H1 (cell line): ENCODE measurements at regions not wholly inside any gene's neighbourhood (a gene's known extent, or its start where the extent isn't known, plus 50 kb on each side); places are given as distances from the start of the nearest gene placed in this dataset.

ENCODE experiments used
- CTCF ChIA-PET: fragments of 300-600 bp; sonication (Branson Sonifier 250); formaldehyde crosslinking; loops from one replicate; lab custom pipeline; 2021; ENCODE audit not compliant: partially characterized antibody; lab: Charles Lee
- POLR2A ChIA-PET: fragments of 300-600 bp; sonication (Branson Sonifier 250); formaldehyde crosslinking; loops from one replicate; lab custom pipeline; 2021; ENCODE audit warnings: inconsistent platforms; ENCODE audit not compliant: partially characterized antibody; lab: Charles Lee
- DNase-seq, 2 experiments: peaks; one replicate each; pipeline versions ENCODE4 v3.0.0 to v3.0.0-alpha.2; 2010 to 2022; ENCODE audit warnings: low spot score in 2 of 2, low read depth in 1 of 2, mixed read lengths in 1 of 2
- FAIRE-seq: peaks from 2 replicates; lab custom pipeline; 2011; peaks lifted over from hg19 to GRCh38; lab: Jason Lieb, UNC
- H2AFZ ChIP-seq: 2 replicates; pipeline ENCODE4 v1.8.1; 2012; ENCODE audit warnings: low read length, inconsistent platforms
- H2AK5ac ChIP-seq: 2 replicates; pipeline ENCODE4 v1.6.1; 2013; ENCODE audit warnings: low read depth, low read length
- H2BK120ac ChIP-seq: replicated peaks from 2 replicates; pipeline ENCODE3; 2013; ENCODE audit warnings: low read depth, low read length, inconsistent platforms
- H2BK12ac ChIP-seq: 2 replicates; pipeline ENCODE4 v1.6.1; 2013; ENCODE audit warnings: low read depth, low read length
- H2BK15ac ChIP-seq: 2 replicates; pipeline ENCODE4 v1.6.1; 2013; ENCODE audit warnings: low read length
- H2BK20ac ChIP-seq: 2 replicates; pipeline ENCODE4 v1.6.1; 2013; ENCODE audit warnings: low read length
- H2BK5ac ChIP-seq: 2 replicates; pipeline ENCODE4 v1.6.1; 2013; ENCODE audit warnings: low read depth, low read length
- H3K14ac ChIP-seq: 2 replicates; pipeline ENCODE4 v1.6.1; 2013; ENCODE audit warnings: inconsistent platforms; ENCODE audit not compliant: insufficient read length
- H3K18ac ChIP-seq: 2 replicates; pipeline ENCODE4 v1.6.1; 2013; ENCODE audit warnings: low read length; ENCODE audit errors: extremely low read depth
- H3K23ac ChIP-seq: 2 replicates; pipeline ENCODE4 v1.6.1; 2013; ENCODE audit warnings: inconsistent platforms; ENCODE audit not compliant: insufficient read length
- H3K23me2 ChIP-seq: 2 replicates; pipeline ENCODE4 v1.6.1; 2013; ENCODE audit warnings: low read depth, low read length
- H3K27ac ChIP-seq: 2 replicates; pipeline ENCODE4 v1.6.1; 2011; ENCODE audit warnings: low read depth, low read length, inconsistent platforms
- H3K27me3 ChIP-seq, 4 experiments: replicated peaks in 1 of 4; 1 replicate in 1 of 4; 2 replicates in 3 of 4; pipeline versions ENCODE4 v1.6.1 to v1.8.1; 2011 to 2013; ENCODE audit warnings: low read length in 3 of 4, mild to moderate bottlenecking in 3 of 4, inconsistent platforms in 2 of 4, mixed read lengths in 2 of 4, moderate library complexity in 1 of 4; ENCODE audit not compliant: control insufficient read depth in 3 of 4, insufficient read depth in 3 of 4; ENCODE audit errors: extremely low read depth in 1 of 4
- H3K36me3 ChIP-seq, 4 experiments: 2 replicates each; pipeline versions ENCODE4 v1.6.1 to v1.8.1; 2011 to 2013; ENCODE audit warnings: mild to moderate bottlenecking in 4 of 4, low read length in 3 of 4, moderate library complexity in 2 of 4, control low read depth in 1 of 4, inconsistent platforms in 1 of 4; ENCODE audit not compliant: insufficient read depth in 4 of 4, control insufficient read depth in 2 of 4
- H3K4ac ChIP-seq: replicated peaks from 2 replicates; pipeline ENCODE3; 2013; ENCODE audit warnings: low read length, low read depth, mixed read lengths, inconsistent platforms; ENCODE audit not compliant: insufficient read length
- H3K4me1 ChIP-seq, 4 experiments: replicated peaks in 1 of 4; 1 replicate in 1 of 4; 2 replicates in 3 of 4; pipeline versions ENCODE4 v1.6.1 to v1.8.1; 2011 to 2013; ENCODE audit warnings: low read length in 3 of 4, inconsistent platforms in 2 of 4, mixed read lengths in 1 of 4; ENCODE audit not compliant: insufficient read depth in 4 of 4, control insufficient read depth in 3 of 4
- H3K4me2 ChIP-seq, 2 experiments: 2 replicates each; pipeline versions ENCODE4 v1.6.1 to v1.8.1; 2011 to 2013; ENCODE audit warnings: low read depth in 2 of 2, low read length in 2 of 2, control low read depth in 1 of 2, inconsistent platforms in 1 of 2, mild to moderate bottlenecking in 1 of 2; ENCODE audit not compliant: insufficient read depth in 1 of 2
- H3K4me3 ChIP-seq, 4 experiments: fragments of 200-600, 300-600 bp in 1 of 4; sonication (generic), shearing (Covaris generic), sonication (Bioruptor Twin) in 1 of 4; 2 replicates each; pipeline versions ENCODE4 v1.5.1 to v1.8.1; 2011 to 2016; ENCODE audit warnings: low read length in 4 of 4, low read depth in 3 of 4, control low read depth in 2 of 4, inconsistent platforms in 2 of 4, mild to moderate bottlenecking in 2 of 4, mixed read lengths in 1 of 4, moderate library complexity in 1 of 4; ENCODE audit not compliant: insufficient read depth in 2 of 4; ENCODE audit errors: extremely low read depth in 1 of 4
- H3K56ac ChIP-seq: replicated peaks from 2 replicates; pipeline ENCODE3; 2013; ENCODE audit warnings: low read depth, mild to moderate bottlenecking, mixed read lengths, low read length, inconsistent platforms; ENCODE audit not compliant: insufficient read length
- H3K79me1 ChIP-seq: 2 replicates; pipeline ENCODE4 v1.6.1; 2013; ENCODE audit warnings: low read depth, low read length, control low read depth
- H3K79me2 ChIP-seq, 2 experiments: 2 replicates each; pipeline versions ENCODE4 v1.6.1 to v1.8.1; 2012 to 2013; ENCODE audit warnings: low read length in 2 of 2, mild to moderate bottlenecking in 2 of 2, inconsistent platforms in 1 of 2; ENCODE audit not compliant: insufficient read depth in 2 of 2, control insufficient read depth in 1 of 2
- H3K9ac ChIP-seq, 4 experiments: replicated peaks in 1 of 4; 1 replicate in 1 of 4; 2 replicates in 3 of 4; pipeline versions ENCODE4 v1.6.1 to v1.8.1; 2011 to 2013; ENCODE audit warnings: low read depth in 3 of 4, low read length in 3 of 4, control low read depth in 2 of 4, mild to moderate bottlenecking in 2 of 4, moderate library complexity in 2 of 4, inconsistent platforms in 1 of 4; ENCODE audit errors: extremely low read depth in 1 of 4
- H3K9me3 ChIP-seq, 2 experiments: 2 replicates each; pipeline versions ENCODE4 v1.6.1 to v1.8.1; 2012 to 2013; ENCODE audit warnings: mild to moderate bottlenecking in 2 of 2, moderate library complexity in 2 of 2, control low read depth in 1 of 2, inconsistent platforms in 1 of 2, low read depth in 1 of 2, low read length in 1 of 2, mixed read lengths in 1 of 2; ENCODE audit not compliant: insufficient read depth in 2 of 2
- H4K20me1 ChIP-seq, 2 experiments: replicated peaks in 1 of 2; 2 replicates each; pipeline versions ENCODE3 to v1.8.1; 2011 to 2013; ENCODE audit warnings: inconsistent platforms in 2 of 2, low read length in 2 of 2, mild to moderate bottlenecking in 1 of 2; ENCODE audit not compliant: insufficient read depth in 2 of 2, control insufficient read depth in 1 of 2
- H4K5ac ChIP-seq: 2 replicates; pipeline ENCODE4 v1.6.1; 2013; ENCODE audit warnings: low read length, low read depth, mixed read lengths, inconsistent platforms; ENCODE audit not compliant: insufficient read length
- H4K8ac ChIP-seq: 2 replicates; pipeline ENCODE4 v1.8.0; 2013; ENCODE audit warnings: mild to moderate bottlenecking, moderate library complexity, low read length, inconsistent platforms; ENCODE audit not compliant: insufficient read depth; ENCODE audit errors: extremely low read depth
- H4K91ac ChIP-seq: replicated peaks from 2 replicates; pipeline ENCODE3; 2013; ENCODE audit warnings: low read length, mixed read lengths, inconsistent platforms; ENCODE audit not compliant: insufficient read length
- CHD1 ChIP-seq: IDR thresholded peaks from 2 replicates; pipeline ENCODE4 v1.6.1; 2012; ENCODE audit warnings: low read depth, low read length, improper control_type of control experiment
- JUND ChIP-seq: IDR thresholded peaks from 2 replicates; pipeline ENCODE4 v1.6.1; 2011; ENCODE audit warnings: mild to moderate bottlenecking, improper control_type of control experiment, low read length
- POLR2A ChIP-seq, 2 experiments: IDR thresholded peaks; 1 replicate in 1 of 2; 2 replicates in 1 of 2; pipeline ENCODE4 v1.6.1; 2011; ENCODE audit warnings: low read depth in 2 of 2, low read length in 2 of 2, mild to moderate bottlenecking in 2 of 2; ENCODE audit errors: control extremely low read depth in 1 of 2
- RNF2 ChIP-seq: fragments of 200-900, 300-1000 bp; sonication (generic); IDR thresholded peaks from 2 replicates; pipeline ENCODE4 v1.7.1; 2016; ENCODE audit warnings: borderline replicate concordance, low read depth, mild to moderate bottlenecking, antibody characterized with exemption, low read length; ENCODE audit not compliant: poor library complexity, severe bottlenecking; ENCODE audit errors: missing control alignments
- SP2 ChIP-seq: IDR thresholded peaks from 2 replicates; pipeline ENCODE4 v1.6.1; 2012; ENCODE audit warnings: mild to moderate bottlenecking, low read length, inconsistent platforms
- SRF ChIP-seq: IDR thresholded peaks from 2 replicates; pipeline ENCODE4 v1.6.1; 2011; ENCODE audit warnings: mild to moderate bottlenecking, low read depth, low read length, moderate library complexity
- WGBS, 2 experiments: shearing (Covaris generic) in 1 of 2; methylation state at CpG; one replicate each; pipeline versions ENCODE4 v1.1.6 to v1.1.7; 2013 to 2015; ENCODE audit warnings: low lambda C conversion rate in 2 of 2, mixed read lengths in 2 of 2, inconsistent platforms in 1 of 2, low coverage in 1 of 2, missing lambda C conversion rate in 1 of 2; ENCODE audit not compliant: insufficient replicate concordance in 2 of 2, insufficient coverage in 1 of 2, insufficient read length in 1 of 2; ENCODE audit errors: extremely low coverage in 1 of 2, missing lambda C conversion rate in 1 of 2; 5-methylcytosine and 5-hydroxymethylcytosine counted together
- TF ChIP-seq, protein P1 (sequence below), 3 experiments: IDR thresholded peaks; 1 replicate in 2 of 3; 2 replicates in 1 of 3; pipeline versions ENCODE4 v1.5.1 to v1.6.1; 2011; ENCODE audit warnings: low read length in 3 of 3, mild to moderate bottlenecking in 3 of 3, inconsistent platforms in 2 of 3, low read depth in 1 of 3, moderate library complexity in 1 of 3; ENCODE audit not compliant: insufficient read depth in 1 of 3; ENCODE audit errors: control extremely low read depth in 1 of 3
- TF ChIP-seq, protein P2 (sequence below): IDR thresholded peaks from 2 replicates; pipeline ENCODE4 v1.6.1; 2012; ENCODE audit warnings: inconsistent platforms

DNA sequence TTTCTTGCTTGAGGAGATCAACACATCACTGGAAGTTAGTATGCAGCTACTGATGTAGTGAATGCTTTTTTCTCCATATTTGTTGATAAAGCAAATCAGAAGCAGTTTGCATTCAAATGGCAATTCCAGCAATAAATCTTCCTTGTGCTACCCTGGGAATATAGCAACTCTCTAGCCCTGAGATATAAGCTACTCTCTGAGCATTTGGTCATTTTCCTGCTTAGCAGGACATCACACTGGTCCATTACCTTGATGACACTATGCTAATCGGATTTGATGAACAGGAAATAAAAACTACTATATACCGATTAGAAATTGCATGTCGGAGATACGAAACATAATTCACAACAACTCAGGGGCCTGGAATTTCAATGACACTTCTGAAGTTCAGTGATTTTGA lies 152.7 kb downstream of the CBLN2 start:
- no peaks in the 10 kb centered on the region for H3K79me2 ChIP-seq
- H3K79me1 ChIP-seq = no peaks in the 10 kb centered on the region
- H3K14ac ChIP-seq = no peak overlapping the region
- no peak overlapping the region for H2BK12ac ChIP-seq
- no peak overlapping the region for H3K9ac ChIP-seq
- 75% methylated on average over 4 of the region's 4 CpGs; no CpG with 5 or more reads in 1 of the 2 experiments for WGBS, 2 experiments
- no peak for FAIRE-seq
- DNase-seq = no peak
- no peaks in the 10 kb centered on the region for H3K4me1 ChIP-seq
- H3K4me2 ChIP-seq = no peak overlapping the region
- no peaks in the 10 kb centered on the region for H3K23me2 ChIP-seq
- no peak overlapping the region for H4K8ac ChIP-seq
- no peak overlapping the region for H2BK5ac ChIP-seq
- no peak overlapping the region for H4K5ac ChIP-seq
- H3K27me3 ChIP-seq = no peaks in the 10 kb centered on the region
- no peak overlapping the region for H3K23ac ChIP-seq
- H3K27ac ChIP-seq = no peak overlapping the region
- H3K56ac ChIP-seq = no peak overlapping the region
- H2AFZ ChIP-seq = no peak overlapping the region
- peaks cover 68 to 71% of the 10 kb centered on the region in 2 experiments for H3K9me3 ChIP-seq
- ChIA-PET POLR2A (no interaction called here), CTCF (no interaction called here)
- no peaks in the 10 kb centered on the region; a peak in 1 of 8 replicates for H3K36me3 ChIP-seq
- H3K4ac ChIP-seq = no peak overlapping the region
- no peak overlapping the region for H3K4me3 ChIP-seq
- TF ChIP-seq, protein P1, sequence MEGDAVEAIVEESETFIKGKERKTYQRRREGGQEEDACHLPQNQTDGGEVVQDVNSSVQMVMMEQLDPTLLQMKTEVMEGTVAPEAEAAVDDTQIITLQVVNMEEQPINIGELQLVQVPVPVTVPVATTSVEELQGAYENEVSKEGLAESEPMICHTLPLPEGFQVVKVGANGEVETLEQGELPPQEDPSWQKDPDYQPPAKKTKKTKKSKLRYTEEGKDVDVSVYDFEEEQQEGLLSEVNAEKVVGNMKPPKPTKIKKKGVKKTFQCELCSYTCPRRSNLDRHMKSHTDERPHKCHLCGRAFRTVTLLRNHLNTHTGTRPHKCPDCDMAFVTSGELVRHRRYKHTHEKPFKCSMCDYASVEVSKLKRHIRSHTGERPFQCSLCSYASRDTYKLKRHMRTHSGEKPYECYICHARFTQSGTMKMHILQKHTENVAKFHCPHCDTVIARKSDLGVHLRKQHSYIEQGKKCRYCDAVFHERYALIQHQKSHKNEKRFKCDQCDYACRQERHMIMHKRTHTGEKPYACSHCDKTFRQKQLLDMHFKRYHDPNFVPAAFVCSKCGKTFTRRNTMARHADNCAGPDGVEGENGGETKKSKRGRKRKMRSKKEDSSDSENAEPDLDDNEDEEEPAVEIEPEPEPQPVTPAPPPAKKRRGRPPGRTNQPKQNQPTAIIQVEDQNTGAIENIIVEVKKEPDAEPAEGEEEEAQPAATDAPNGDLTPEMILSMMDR (IDR thresholded peaks at IDR 0.05; ENCODE audit: control extremely low read depth in 1 of 3, insufficient read depth in 1 of 3, low read depth in 1 of 3, low read length in 3 of 3) = no peak
- TF ChIP-seq SRF (no peak), CHD1 (no peak), JUND (no peak), RNF2 (no peak), SP2 (no peak), POLR2A (IDR thresholded peaks at IDR 0.05; ENCODE audit: control extremely low read depth in 1 of 2, low read depth in 2 of 2, low read length in 2 of 2) (no peak)
- TF ChIP-seq, protein P2, sequence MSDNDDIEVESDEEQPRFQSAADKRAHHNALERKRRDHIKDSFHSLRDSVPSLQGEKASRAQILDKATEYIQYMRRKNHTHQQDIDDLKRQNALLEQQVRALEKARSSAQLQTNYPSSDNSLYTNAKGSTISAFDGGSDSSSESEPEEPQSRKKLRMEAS = no peak
- no peak overlapping the region for H2BK15ac ChIP-seq
- no peak overlapping the region for H2AK5ac ChIP-seq
- no peak overlapping the region for H4K91ac ChIP-seq
- H2BK20ac ChIP-seq = no peak overlapping the region
- no peak overlapping the region for H2BK120ac ChIP-seq
- H3K18ac ChIP-seq = no peak overlapping the region
- no peaks in the 10 kb centered on the region for H4K20me1 ChIP-seq
